Posterior cingulate gyrus (tissue), 11 donors: ENCODE measurements at regions not wholly inside any gene's neighbourhood (a gene's known extent, or its start where the extent isn't known, plus 50 kb on each side); places are given as distances from the start of the nearest gene placed in this dataset.
"Not testable (repeated sequence)": the region's sequence is repeated elsewhere in the genome, so short reads cannot be mapped to it uniquely, and the experiment has no call there.

Experiments
- DNase-seq, 10 donors: peaks; one replicate each; pipeline versions ENCODE4 v3.0.0 to v3.0.0-alpha.2; 2020 to 2021; ENCODE audit warnings: mixed read lengths in 3 of 10
- intact Hi-C: fragments of 100-400 bp; cut with DNase I; formaldehyde crosslinking; loops from one replicate; pipeline ENCODE4 v1.15.1; 2023

DNA sequence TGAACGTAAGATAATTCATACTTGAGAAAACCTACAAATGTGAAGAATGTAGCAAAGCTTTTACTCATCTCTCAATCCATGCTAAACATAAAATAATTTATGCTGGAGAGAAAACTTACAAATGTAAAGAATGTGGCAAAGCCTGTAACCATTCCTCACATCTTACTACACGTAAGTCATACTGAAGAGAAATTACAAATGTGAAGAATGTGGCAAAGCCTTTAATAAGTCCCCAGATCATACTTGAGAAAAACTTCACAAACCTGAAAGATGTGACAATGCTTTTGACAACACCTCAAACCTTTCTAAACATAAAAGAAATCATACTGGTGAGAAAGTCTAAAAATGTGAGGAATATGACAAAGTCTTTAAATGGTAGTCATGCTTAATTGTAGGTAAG lies 89.4 kb downstream of the ZNF675 start:
- intact Hi-C loops, result no loop called here
- no peak for DNase-seq

DNA sequence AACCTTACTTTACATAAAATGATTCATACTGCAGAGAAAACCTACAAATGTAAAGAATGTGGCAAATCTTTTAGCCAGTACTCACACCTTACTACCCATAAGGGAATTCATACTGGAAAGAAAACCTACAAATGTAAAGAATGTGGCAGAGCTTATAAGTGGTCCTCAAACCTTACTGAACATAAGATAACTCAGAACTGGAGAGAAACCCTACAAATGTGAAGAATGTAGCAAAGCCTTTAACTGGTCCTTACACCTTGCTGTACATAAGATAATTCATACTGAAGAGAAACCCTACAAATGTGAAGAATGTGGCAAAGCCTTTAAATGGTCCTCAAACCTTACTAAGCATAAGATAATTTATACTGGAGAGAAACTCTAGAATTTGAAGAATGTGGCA lies 90.1 kb downstream of the ZNF675 start:
- intact Hi-C loops, result no loop called here
- no peak for DNase-seq

GRCh38 chr19:23594311-23594710 lies 92.7 kb downstream of the ZNF675 start:
- DNase-seq, intact Hi-C loops: not testable (repeated sequence)

DNA sequence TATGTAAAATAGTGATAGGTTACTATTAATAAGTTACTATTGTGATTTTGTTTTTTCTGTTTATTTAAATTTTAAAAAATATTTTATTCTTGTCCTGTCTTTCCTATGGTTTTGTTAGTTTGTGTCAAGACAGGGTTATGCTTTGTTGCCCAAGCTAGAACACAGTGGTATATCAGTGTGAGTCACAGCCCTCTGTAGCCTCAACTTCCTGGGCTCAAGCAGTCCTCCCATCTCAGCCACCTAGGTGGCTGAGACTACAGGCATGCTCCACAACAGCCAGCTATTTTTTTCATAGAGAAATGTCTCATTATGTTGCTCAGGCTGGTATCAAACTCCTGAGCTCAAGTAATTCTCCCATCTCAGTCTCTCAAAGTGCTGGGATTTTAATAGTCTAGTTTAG lies 99.5 kb downstream of the ZNF675 start:
- DNase-seq, result no peak
- intact Hi-C loops, result no loop called here

- DNase-seq, result no peak
- intact Hi-C loops, result no loop called here
Measured at GRCh38 chr19:23577501-23577900, 109.5 kb downstream of the ZNF675 start.

DNA sequence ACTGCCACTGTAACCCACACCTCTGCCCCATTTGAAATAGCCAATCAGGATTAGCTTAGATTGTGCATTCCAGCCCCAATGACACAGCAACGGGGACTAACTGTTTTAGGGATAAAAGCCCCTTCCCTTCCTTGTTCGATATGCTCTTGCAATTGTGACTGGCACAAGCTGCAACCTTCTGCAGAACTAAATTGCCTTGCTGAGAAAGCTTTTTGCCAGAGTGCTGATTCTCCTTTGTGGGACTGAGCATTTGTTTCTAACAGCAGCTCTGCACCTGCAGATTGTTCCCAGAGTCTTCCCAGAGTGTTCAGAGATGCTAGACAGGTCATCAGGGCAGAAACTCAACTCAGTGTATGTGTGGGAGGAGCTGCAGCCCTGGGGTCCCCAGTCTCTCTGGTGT lies 115.8 kb downstream of the ZNF675 start:
- intact Hi-C loops, result no loop called here
- DNase-seq, result no peak

DNA sequence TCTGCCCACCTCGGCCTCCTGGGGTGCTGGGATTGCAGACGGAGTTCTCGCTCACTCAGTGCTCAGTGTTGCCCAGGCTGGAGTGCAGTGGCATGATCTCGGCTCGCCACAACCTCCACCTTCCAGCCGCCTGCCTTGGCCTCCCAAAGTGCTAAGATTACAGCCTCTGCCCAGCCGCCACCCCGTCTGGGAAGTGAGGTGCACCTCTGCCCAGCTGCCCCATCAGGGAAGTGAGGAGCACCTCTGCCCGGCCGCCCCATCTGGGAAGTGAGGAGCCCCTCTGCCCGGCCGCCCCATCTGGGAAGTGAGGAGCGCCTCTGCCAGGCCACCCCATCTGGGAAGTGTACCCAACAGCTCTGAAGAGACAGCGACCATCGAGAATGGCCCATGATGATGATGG lies 118.9 kb downstream of the ZNF675 start:
- peak in 1 of 10 donors; percentile 62 for DNase-seq
- intact Hi-C loops, result not testable (repeated sequence)

GRCh38 chr19:23565256-23565655 lies 121.8 kb downstream of the ZNF675 start:
- intact Hi-C loops, result no loop called here
- DNase-seq, result no peak

GRCh38 chr19:23563326-23563725 lies 123.7 kb downstream of the ZNF675 start:
- intact Hi-C loops, result no loop called here
- no peak for DNase-seq

DNA sequence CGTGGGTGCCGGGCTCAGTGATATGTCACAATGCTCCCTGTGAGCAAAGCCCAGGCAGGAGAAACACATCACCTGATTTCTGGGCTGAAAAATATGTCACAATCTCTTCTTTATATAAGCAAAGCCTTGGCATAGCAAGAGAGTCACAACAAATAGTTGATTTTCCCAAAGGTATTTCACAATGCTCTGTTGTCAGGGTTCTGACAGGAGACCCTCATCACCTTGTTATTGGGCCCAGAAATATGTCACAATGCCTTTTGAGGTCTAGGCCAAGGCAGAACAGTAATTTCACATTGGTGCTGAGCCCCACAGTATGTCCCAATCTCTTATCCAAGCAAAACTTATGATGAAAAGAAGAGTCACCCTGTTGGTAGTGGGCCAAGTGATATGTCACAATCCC lies 125.7 kb downstream of the ZNF675 start:
- DNase-seq, result no peak
- intact Hi-C loops, result no loop called here

DNA sequence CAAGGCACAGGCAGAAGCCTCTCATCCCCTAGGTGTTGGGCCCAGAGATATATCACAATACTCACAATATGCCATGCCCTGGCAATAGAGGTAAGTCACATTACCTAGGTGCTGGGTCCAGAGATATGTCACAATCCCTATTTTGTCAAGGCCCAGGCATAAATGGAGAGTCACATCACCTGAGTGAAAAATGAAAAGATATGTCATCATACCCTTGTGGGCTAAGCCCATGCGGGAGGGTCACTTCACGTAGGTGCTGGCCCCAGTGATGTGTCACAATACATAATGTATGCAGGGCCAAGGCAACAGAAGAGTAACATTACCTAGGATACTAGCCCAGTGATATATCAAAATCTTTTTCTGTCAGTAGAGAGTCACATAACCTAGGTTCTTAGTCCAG lies 127.0 kb downstream of the ZNF675 start:
- no peak for DNase-seq
- intact Hi-C loops, result no loop called here

- no peak for DNase-seq
- intact Hi-C loops, result no loop called here
Measured at GRCh38 chr19:23558541-23558940, 128.5 kb downstream of the ZNF675 start.

DNA sequence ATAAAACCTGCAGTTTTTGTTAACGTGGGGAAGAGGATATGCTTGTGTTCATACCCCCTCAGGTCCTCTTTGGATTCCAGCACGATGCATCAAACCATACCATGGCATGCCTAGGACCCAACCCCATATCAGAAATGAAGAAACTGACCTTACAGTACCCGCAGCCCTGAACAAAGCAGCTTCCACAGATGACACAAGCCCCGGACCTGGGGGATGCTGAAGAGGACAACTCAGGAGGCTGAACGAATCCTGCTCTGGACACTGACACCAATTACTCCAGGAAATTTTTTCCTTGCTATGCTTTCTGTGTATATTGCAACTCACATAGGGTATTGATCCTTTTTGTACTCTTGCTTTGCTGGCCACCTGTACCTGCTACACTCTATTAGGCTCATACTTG lies 129.6 kb downstream of the ZNF675 start:
- no peak for DNase-seq
- intact Hi-C loops, result no loop called here

DNA sequence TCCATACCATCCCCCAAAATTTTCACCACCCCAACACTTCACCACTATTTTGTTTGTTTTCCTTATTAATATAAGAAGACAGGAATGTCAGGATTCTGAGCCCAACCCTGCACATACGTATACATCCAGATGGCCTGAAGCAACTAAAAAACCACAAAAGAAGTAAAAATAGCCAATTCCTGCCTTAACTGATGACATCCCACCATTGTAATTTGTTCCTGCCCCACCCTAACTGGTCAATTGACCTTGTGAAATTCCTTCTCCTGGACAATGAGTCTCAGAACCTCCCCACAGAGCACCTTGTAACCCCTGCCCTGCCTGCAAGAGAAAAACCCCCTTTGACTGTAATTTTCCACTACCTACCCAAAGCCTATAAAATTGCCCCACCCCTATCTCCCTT lies 132.5 kb downstream of the ZNF675 start:
- intact Hi-C loops, result no loop called here
- DNase-seq, result no peak

GRCh38 chr19:23550102-23550501 lies 136.9 kb downstream of the ZNF675 start:
- DNase-seq, intact Hi-C loops: not testable (repeated sequence)

GRCh38 chr19:23547816-23548430 lies 139.1 kb downstream of the ZNF675 start:
- DNase-seq, result peak in 1 of 10 donors; percentile 49
- intact Hi-C loops, result no loop called here

DNA sequence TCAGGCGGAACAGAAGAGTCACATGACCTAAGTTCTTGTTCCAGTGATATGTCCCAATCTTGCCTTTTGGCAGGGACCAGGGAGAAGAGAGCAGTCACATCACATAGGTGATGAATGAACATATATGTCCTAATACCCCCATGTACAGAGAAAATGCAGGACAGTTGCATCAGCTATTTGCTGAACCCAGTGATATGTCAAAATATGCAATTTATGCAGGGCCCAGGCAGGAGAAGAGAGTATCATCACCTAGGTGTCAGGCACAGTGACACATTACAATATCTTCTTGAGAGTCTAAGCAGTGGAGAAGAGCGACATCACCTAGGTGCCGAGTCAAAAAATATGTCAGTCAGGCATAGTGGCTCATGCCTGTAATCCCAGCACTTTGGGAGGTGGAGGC lies 139.9 kb downstream of the ZNF675 start:
- intact Hi-C loops, result no loop called here
- DNase-seq, result no peak

DNA sequence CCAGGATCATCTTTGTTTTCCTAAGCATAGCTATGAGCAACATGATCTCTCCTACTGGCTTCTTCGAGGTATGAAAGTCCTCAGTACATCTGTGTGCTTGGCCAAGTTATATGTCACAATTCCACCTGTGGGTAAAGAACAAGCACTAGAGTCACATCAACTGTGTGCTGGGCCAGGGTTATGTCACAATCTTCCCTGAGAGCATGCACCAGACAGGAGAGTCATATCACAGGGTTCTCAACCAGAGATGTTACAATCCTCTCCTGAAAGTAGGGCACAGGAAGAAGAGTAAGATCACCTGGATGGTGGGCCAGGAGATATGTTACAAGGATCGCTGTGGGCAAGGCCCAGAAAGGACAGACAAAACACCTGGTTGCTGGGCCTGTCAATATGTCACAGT lies 143.7 kb downstream of the ZNF675 start:
- no peak for DNase-seq
- intact Hi-C loops, result no loop called here

- DNase-seq, result no peak
- intact Hi-C loops, result no loop called here
Measured at GRCh38 chr19:23542562-23542961, 144.4 kb downstream of the ZNF675 start.

DNA sequence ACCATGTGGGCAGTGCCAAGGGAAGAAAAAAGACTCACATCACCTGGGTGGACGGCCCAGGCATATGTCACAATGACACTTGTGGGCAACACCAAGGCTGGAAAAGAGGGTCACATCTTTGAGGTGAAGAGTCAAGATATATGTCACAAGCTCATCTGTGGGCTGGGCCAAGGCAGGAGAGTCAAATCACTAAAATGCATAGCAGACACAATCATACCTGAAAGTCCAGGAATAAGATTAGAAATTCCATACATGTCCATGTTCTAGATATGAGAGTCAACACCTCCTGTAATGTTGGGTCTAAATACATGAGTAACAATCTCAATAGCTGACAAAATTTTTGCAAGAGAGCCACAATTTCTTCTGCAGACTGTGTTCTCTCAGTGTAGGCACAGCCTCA lies 145.0 kb downstream of the ZNF675 start:
- no peak for DNase-seq

GRCh38 chr19:23540180-23540579 lies 144.9 kb upstream of the ZNF91 start:
- not testable (repeated sequence) for DNase-seq

More for the DNA sequence above, 145.0 kb downstream of the ZNF675 start:
- intact Hi-C loops, result no loop called here

DNA sequence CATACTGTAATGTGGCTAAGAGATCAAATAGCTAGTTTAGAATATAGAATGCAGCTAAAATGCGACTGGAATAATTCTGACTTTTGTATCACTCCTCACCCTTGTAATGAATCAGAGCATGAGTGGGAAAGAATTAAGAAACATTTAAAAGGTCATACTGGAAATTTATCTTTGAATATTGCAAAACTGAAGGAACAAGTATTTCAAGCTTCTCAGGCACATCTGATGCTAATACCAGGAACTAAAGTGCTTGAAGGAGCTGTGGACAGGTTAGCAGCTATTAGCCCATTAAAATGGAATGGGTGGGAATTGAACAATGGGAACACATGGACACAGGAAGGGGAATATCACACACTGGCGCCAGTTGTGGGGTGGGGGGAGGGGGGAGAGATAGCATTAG lies 144.2 kb upstream of the ZNF91 start:
- DNase-seq, result no peak

More at GRCh38 chr19:23540180-23540579, 144.9 kb upstream of the ZNF91 start:
- intact Hi-C loops, result not testable (repeated sequence)

GRCh38 chr19:23537136-23537535 lies 141.9 kb upstream of the ZNF91 start:
- intact Hi-C loops, DNase-seq: not testable (repeated sequence)

More for the DNA sequence above, 144.2 kb upstream of the ZNF91 start:
- intact Hi-C loops, result no loop called here
